Right lobe of liver (tissue), 6 donors: ENCODE measurements at regions not wholly inside any gene's neighbourhood (a gene's known extent, or its start where the extent isn't known, plus 50 kb on each side); places are given as distances from the start of the nearest gene placed in this dataset.
"Not testable (repeated sequence)": the region's sequence is repeated elsewhere in the genome, so short reads cannot be mapped to it uniquely, and the experiment has no call there.

Experiments used
- ATAC-seq, 4 donors: fragments of 200-7000 bp; cut with Tn5 transposase; one replicate each; pipeline ENCODE4 v1.9.1; 2020; ENCODE audit warnings: mild to moderate bottlenecking in 4 of 4, moderate library complexity in 4 of 4
- DNase-seq, 3 donors: peaks; one replicate each; pipeline ENCODE4 v3.0.0-alpha.2; 2020
- H3K27ac ChIP-seq, 3 donors: fragments of 200-600 bp; one replicate each; pipeline ENCODE4 v1.8.0; 2022
- H3K27me3 ChIP-seq, 2 donors: fragments of 200-600 bp; one replicate each; pipeline ENCODE4 v1.8.0; 2022
- H3K36me3 ChIP-seq, 4 donors: fragments of 200-600 bp; sonication (generic) in 1 of 4; one replicate each; pipeline versions ENCODE4 v1.5.1 to v1.8.0; 2017 to 2022; ENCODE audit warnings: control low read depth in 1 of 4
- H3K4me1 ChIP-seq, 4 donors: fragments of 200-600 bp; sonication (generic) in 1 of 4; one replicate each; pipeline versions ENCODE4 v1.5.1 to v1.8.0; 2017 to 2022; ENCODE audit warnings: control low read depth in 1 of 4
- H3K4me3 ChIP-seq, 3 donors: fragments of 200-600 bp; one replicate each; pipeline ENCODE4 v1.8.0; 2022
- H3K9me3 ChIP-seq, 4 donors: fragments of 200-600 bp; sonication (generic) in 1 of 4; one replicate each; pipeline versions ENCODE4 v1.5.1 to v1.8.0; 2017 to 2022; ENCODE audit warnings: control low read depth in 1 of 4
- POLR2A ChIP-seq: fragments of 450-650 bp; IDR thresholded peaks from one replicate; pipeline ENCODE4 v1.6.1; 2017; ENCODE audit warnings: antibody characterized with exemption, mild to moderate bottlenecking
- WGBS: methylation state at CpG from one replicate; pipeline ENCODE4 v1.1.6; 2018; ENCODE audit warnings: low coverage, low lambda C conversion rate; ENCODE audit not compliant: insufficient coverage; ENCODE audit errors: missing lambda C conversion rate; 5-methylcytosine and 5-hydroxymethylcytosine counted together
- intact Hi-C, 2 donors: fragments of 100-400 bp; cut with DNase I; formaldehyde crosslinking; loops; one replicate each; pipeline versions ENCODE4 v1.11.2 to v1.14.1; 2022
- TF ChIP-seq, protein P1 (sequence below), 4 donors: fragments of 200-600 bp in 3 of 4; fragments of 450-650 bp in 1 of 4; IDR thresholded peaks; one replicate each; pipeline versions ENCODE4 v1.5.1 to v1.8.0; 2016 to 2022; ENCODE audit warnings: antibody characterized with exemption in 4 of 4, mild to moderate bottlenecking in 2 of 4
- donor health status: DM: no; HTN: yes; CAD: no.
- donor health status: DM: no; HTN: no; CAD: no.
- donor health status: DM: no; HTN: no; CAD: no.
- donor health status: DM: no; HTN: yes; CAD: no.
- donor health status: DM: no; HTN: yes; CAD: no.

GRCh38 chr7:156353352-156353751 is 287.2 kb upstream of the RNF32 start:
- 90% methylated on average over 7 of the region's 7 CpGs for WGBS
- DNase-seq (no peak), ATAC-seq (no peak)
- H3K36me3 ChIP-seq, result no peaks in the 10 kb centered on the region
- TF ChIP-seq POLR2A, result no peak
- TF ChIP-seq, protein P1, sequence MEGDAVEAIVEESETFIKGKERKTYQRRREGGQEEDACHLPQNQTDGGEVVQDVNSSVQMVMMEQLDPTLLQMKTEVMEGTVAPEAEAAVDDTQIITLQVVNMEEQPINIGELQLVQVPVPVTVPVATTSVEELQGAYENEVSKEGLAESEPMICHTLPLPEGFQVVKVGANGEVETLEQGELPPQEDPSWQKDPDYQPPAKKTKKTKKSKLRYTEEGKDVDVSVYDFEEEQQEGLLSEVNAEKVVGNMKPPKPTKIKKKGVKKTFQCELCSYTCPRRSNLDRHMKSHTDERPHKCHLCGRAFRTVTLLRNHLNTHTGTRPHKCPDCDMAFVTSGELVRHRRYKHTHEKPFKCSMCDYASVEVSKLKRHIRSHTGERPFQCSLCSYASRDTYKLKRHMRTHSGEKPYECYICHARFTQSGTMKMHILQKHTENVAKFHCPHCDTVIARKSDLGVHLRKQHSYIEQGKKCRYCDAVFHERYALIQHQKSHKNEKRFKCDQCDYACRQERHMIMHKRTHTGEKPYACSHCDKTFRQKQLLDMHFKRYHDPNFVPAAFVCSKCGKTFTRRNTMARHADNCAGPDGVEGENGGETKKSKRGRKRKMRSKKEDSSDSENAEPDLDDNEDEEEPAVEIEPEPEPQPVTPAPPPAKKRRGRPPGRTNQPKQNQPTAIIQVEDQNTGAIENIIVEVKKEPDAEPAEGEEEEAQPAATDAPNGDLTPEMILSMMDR (IDR thresholded peaks at IDR 0.05), result no peak
- H3K4me1 ChIP-seq, result no peaks in the 10 kb centered on the region
- H3K27me3 ChIP-seq, result no peaks in the 10 kb centered on the region
- no peaks in the 10 kb centered on the region for H3K9me3 ChIP-seq
- intact Hi-C loops, result no loop called here
- H3K27ac ChIP-seq, result no peak overlapping the region
- H3K4me3 ChIP-seq, result no peak overlapping the region

DNA sequence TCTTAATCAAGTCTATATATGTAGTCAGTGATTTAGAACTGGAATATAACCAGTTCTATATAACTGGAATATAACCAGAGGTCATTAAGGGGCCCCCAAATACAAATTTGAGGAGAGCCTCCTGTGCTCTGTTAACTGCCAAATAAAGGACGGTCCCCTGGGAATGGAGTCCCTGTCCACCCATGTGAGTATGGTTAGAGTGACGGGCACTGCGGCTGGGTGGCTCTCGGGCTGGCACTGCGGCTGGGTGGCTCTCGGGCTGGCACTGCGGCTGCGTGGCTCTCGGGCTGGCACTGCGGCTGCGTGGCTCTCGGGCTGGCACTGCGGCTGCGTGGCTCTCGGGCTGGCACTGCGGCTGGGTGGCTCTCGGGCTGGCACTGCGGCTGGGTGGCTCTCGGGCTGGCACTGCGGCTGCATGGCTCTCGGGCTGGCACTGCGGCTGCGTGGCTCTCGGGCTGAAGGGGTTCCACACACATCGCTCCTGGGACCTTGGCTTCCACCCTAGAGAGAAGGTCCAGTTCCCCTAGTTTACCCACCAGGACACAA is 292.8 kb upstream of the RNF32 start:
- intact Hi-C loops, H3K36me3 ChIP-seq, H3K27ac ChIP-seq, DNase-seq, H3K4me3 ChIP-seq, H3K4me1 ChIP-seq, H3K27me3 ChIP-seq, H3K9me3 ChIP-seq, ATAC-seq: not testable (repeated sequence)
- 100% methylated on average over 1 of the region's 25 CpGs for WGBS

GRCh38 chr7:156347132-156347531 is 293.4 kb upstream of the RNF32 start:
- Histone ChIP-seq H3K36me3 (no peaks in the 10 kb centered on the region), H3K4me3 (no peak overlapping the region), H3K27me3 (no peaks in the 10 kb centered on the region), H3K27ac (no peak overlapping the region), H3K9me3 (no peaks in the 10 kb centered on the region), H3K4me1 (no peaks in the 10 kb centered on the region)
- ATAC-seq, result no peak
- TF ChIP-seq, protein P1 (IDR thresholded peaks at IDR 0.05), result no peak
- TF ChIP-seq POLR2A, result no peak
- intact Hi-C loops, result no loop called here
- no peak for DNase-seq
- WGBS, result 74% methylated on average over 12 of the region's 12 CpGs

- Histone ChIP-seq H3K9me3 (no peaks in the 10 kb centered on the region), H3K4me3 (no peak overlapping the region), H3K36me3 (no peaks in the 10 kb centered on the region), H3K27me3 (no peaks in the 10 kb centered on the region), H3K27ac (no peak overlapping the region), H3K4me1 (no peaks in the 10 kb centered on the region)
- DNase-seq, result no peak
- ATAC-seq, result no peak
- intact Hi-C loops, result no loop called here
- WGBS, result 100% methylated on average over 3 of the region's 3 CpGs
- TF ChIP-seq, protein P1 (IDR thresholded peaks at IDR 0.05), result no peak
- TF ChIP-seq POLR2A, result no peak
Observed at GRCh38 chr7:156344595-156344994, 296.0 kb upstream of the RNF32 start.

GRCh38 chr7:156334636-156335035 is 305.9 kb upstream of the RNF32 start:
- WGBS, result no CpG with 5 or more reads among the region's 5 CpGs
- no peak for ATAC-seq

More at GRCh38 chr7:156334636-156335035, 305.9 kb upstream of the RNF32 start:
- Histone ChIP-seq H3K9me3 (no peaks in the 10 kb centered on the region), H3K4me1 (no peaks in the 10 kb centered on the region), H3K27ac (no peak overlapping the region), H3K4me3 (no peak overlapping the region), H3K36me3 (no peaks in the 10 kb centered on the region), H3K27me3 (no peaks in the 10 kb centered on the region)
- intact Hi-C loops, result no loop called here
- no peak for DNase-seq
- no peak for TF ChIP-seq POLR2A
- TF ChIP-seq, protein P1 (IDR thresholded peaks at IDR 0.05), result no peak
